ENCODE measurements at regions not wholly inside any gene's neighbourhood (a gene's known extent, or its start where the extent isn't known, plus 50 kb on each side); places are given as distances from the start of the nearest gene placed in this dataset.

DNA sequence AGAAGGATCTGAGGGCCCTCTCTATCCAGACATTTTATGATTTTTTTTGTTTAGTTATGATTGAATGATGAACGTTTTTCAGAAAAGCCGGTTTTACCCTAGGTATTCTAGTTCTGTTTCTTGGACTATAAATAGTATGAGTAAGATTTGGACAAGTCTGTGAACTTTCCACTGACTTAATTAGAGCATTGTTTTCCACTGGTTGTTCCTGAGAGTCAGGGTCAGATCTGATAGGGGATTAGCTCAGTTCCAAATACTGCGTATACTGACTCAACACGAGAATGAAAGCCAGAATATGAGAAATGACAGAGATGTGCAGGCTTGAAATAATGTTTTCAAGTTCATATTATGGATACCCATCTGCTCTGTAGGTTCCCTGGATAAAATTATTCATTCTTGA is 361.6 kb downstream of the AEBP2 start:
- no peak overlapping the region for H2AFZ ChIP-seq (ENCODE audit: low read length)
- H3K4me2 ChIP-seq (ENCODE audit: low read length), result no peak overlapping the region
- ChIA-PET CTCF (ENCODE audit: unreplicated experiment) (no interaction called here), POLR2A (no interaction called here)
- no peak overlapping the region for H3K27ac ChIP-seq (ENCODE audit: low read depth, low read length, poor library complexity, severe bottlenecking)
- H3K9me2 ChIP-seq (ENCODE audit: insufficient read depth, low read length), result no peaks in the 10 kb centered on the region
- TF ChIP-seq, protein P1, sequence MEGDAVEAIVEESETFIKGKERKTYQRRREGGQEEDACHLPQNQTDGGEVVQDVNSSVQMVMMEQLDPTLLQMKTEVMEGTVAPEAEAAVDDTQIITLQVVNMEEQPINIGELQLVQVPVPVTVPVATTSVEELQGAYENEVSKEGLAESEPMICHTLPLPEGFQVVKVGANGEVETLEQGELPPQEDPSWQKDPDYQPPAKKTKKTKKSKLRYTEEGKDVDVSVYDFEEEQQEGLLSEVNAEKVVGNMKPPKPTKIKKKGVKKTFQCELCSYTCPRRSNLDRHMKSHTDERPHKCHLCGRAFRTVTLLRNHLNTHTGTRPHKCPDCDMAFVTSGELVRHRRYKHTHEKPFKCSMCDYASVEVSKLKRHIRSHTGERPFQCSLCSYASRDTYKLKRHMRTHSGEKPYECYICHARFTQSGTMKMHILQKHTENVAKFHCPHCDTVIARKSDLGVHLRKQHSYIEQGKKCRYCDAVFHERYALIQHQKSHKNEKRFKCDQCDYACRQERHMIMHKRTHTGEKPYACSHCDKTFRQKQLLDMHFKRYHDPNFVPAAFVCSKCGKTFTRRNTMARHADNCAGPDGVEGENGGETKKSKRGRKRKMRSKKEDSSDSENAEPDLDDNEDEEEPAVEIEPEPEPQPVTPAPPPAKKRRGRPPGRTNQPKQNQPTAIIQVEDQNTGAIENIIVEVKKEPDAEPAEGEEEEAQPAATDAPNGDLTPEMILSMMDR (conservative IDR thresholded peaks at IDR 0.05; ENCODE audit: low read length), result no peak
- TF ChIP-seq EZH2phosphoT487 (IDR thresholded peaks at IDR 0.05; ENCODE audit: borderline replicate concordance, low read depth, low read length), result no peak
- no peak for DNase-seq (ENCODE audit: low spot score)
- no TSS peak for BruUV-seq (replicated peaks)
- H4K20me1 ChIP-seq (ENCODE audit: insufficient read depth, low read length), result no peaks in the 10 kb centered on the region
- H3K4me1 ChIP-seq (ENCODE audit: insufficient read depth, low read length, poor library complexity, severe bottlenecking), result no peaks in the 10 kb centered on the region
- no peaks in the 10 kb centered on the region for H3K9me3 ChIP-seq (ENCODE audit: low read length)
- H3K4me3 ChIP-seq (ENCODE audit: low read depth, low read length, poor library complexity, severe bottlenecking), result no peak overlapping the region
- intact Hi-C loops (cut with micrococcal nuclease; ENCODE audit: unreplicated experiment), result no loop called here
- H3K79me2 ChIP-seq (ENCODE audit: insufficient read depth, low read depth, low read length), result no peaks in the 10 kb centered on the region
- no peaks in the 10 kb centered on the region for H3K36me3 ChIP-seq (ENCODE audit: insufficient read depth, low read length)

DNA sequence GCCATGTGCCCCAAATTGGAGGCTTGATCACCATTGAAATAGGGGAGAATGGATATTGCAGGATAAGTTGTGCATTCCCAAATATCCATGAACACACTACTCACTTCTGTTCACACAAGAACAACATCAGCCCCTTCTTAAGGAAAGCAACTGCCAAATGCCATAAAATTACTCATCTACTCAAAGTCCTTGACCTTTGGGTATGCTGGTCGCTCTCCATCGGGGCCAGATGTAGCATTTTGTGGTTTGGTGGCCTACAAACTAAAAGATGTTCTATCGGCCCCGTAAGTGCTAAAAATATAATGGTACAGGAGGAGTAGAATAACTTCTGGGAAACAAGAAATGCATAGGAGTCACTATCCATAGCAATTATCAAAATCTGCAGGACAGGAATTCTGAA is 362.6 kb downstream of the AEBP2 start:
- H3K9me3 ChIP-seq (ENCODE audit: low read length), result no peaks in the 10 kb centered on the region
- CTCF ChIA-PET (ENCODE audit: unreplicated experiment), result no interaction called here
- H3K79me2 ChIP-seq (ENCODE audit: insufficient read depth, low read depth, low read length), result no peaks in the 10 kb centered on the region
- H3K9me2 ChIP-seq (ENCODE audit: insufficient read depth, low read length), result no peaks in the 10 kb centered on the region
- BruUV-seq (replicated peaks), result no TSS peak
- no peak overlapping the region for H3K27ac ChIP-seq (ENCODE audit: low read depth, low read length, poor library complexity, severe bottlenecking)
- intact Hi-C loops (cut with micrococcal nuclease; ENCODE audit: unreplicated experiment), result no loop called here
- no peak overlapping the region for H2AFZ ChIP-seq (ENCODE audit: low read length)
- H4K20me1 ChIP-seq (ENCODE audit: insufficient read depth, low read length), result no peaks in the 10 kb centered on the region
- H3K4me2 ChIP-seq (ENCODE audit: low read length), result no peak overlapping the region
- no peaks in the 10 kb centered on the region for H3K36me3 ChIP-seq (ENCODE audit: insufficient read depth, low read length)
- no peaks in the 10 kb centered on the region for H3K4me1 ChIP-seq (ENCODE audit: insufficient read depth, low read length, poor library complexity, severe bottlenecking)
- H3K4me3 ChIP-seq (ENCODE audit: low read depth, low read length, poor library complexity, severe bottlenecking), result no peak overlapping the region
- POLR2A ChIA-PET, result no interaction called here
- DNase-seq (ENCODE audit: low spot score), result no peak
- TF ChIP-seq EZH2phosphoT487 (IDR thresholded peaks at IDR 0.05; ENCODE audit: borderline replicate concordance, low read depth, low read length), result no peak
- TF ChIP-seq, protein P1 (conservative IDR thresholded peaks at IDR 0.05; ENCODE audit: low read length), result no peak

DNA sequence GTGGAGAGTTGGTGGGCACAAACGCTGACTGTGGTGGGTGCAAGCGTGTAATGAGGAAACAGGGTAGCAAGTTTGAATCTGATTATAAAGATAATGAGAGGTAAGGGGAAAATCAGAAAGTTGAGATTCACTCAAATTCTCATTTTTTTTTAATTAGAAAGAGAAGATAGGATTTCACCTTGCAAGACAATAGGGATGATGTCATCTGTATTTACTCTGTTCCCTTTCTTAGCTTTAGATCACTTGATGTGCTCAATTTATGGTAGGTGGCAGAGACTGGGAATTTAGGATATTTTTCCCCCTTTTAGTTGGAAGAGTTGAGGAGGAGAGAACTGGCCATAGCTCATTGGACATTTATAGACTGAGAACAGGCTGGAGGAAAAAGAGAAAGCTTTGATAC is 363.6 kb downstream of the AEBP2 start:
- CTCF ChIA-PET (ENCODE audit: unreplicated experiment), result no interaction called here

More for the DNA sequence above, 363.6 kb downstream of the AEBP2 start:
- no peaks in the 10 kb centered on the region for H4K20me1 ChIP-seq (ENCODE audit: insufficient read depth, low read length)
- no peak for TF ChIP-seq EZH2phosphoT487 (IDR thresholded peaks at IDR 0.05; ENCODE audit: borderline replicate concordance, low read depth, low read length)
- TF ChIP-seq, protein P1 (conservative IDR thresholded peaks at IDR 0.05; ENCODE audit: low read length), result no peak
- DNase-seq (ENCODE audit: low spot score), result no peak
- H3K4me1 ChIP-seq (ENCODE audit: insufficient read depth, low read length, poor library complexity, severe bottlenecking), result no peaks in the 10 kb centered on the region
- H2AFZ ChIP-seq (ENCODE audit: low read length), result no peak overlapping the region
- no peaks in the 10 kb centered on the region for H3K36me3 ChIP-seq (ENCODE audit: insufficient read depth, low read length)
- POLR2A ChIA-PET, result no interaction called here
- intact Hi-C loops (cut with micrococcal nuclease; ENCODE audit: unreplicated experiment), result no loop called here
- H3K4me2 ChIP-seq (ENCODE audit: low read length), result no peak overlapping the region
- no peaks in the 10 kb centered on the region for H3K79me2 ChIP-seq (ENCODE audit: insufficient read depth, low read depth, low read length)
- no peak overlapping the region for H3K4me3 ChIP-seq (ENCODE audit: low read depth, low read length, poor library complexity, severe bottlenecking)
- H3K9me3 ChIP-seq (ENCODE audit: low read length), result no peaks in the 10 kb centered on the region
- no TSS peak for BruUV-seq (replicated peaks)
- H3K9me2 ChIP-seq (ENCODE audit: insufficient read depth, low read length), result no peaks in the 10 kb centered on the region
- no peak overlapping the region for H3K27ac ChIP-seq (ENCODE audit: low read depth, low read length, poor library complexity, severe bottlenecking)
